MM.1S (cell line): ENCODE measurements at regions not wholly inside any gene's neighbourhood (a gene's known extent, or its start where the extent isn't known, plus 50 kb on each side); places are given as distances from the start of the nearest gene placed in this dataset.

Experiments
- CTCF ChIP-seq: fragments of 300-600 bp; sonication (generic); IDR thresholded peaks from 2 replicates; pipeline ENCODE4 v1.5.1; 2016; ENCODE audit warnings: antibody characterized with exemption, low read length, mixed read lengths
- EZH2phosphoT487 ChIP-seq: fragments of 300-600 bp; sonication (generic); IDR thresholded peaks from 2 replicates; pipeline ENCODE4 v1.6.1; 2018; ENCODE audit warnings: antibody characterized with exemption, low read length

GRCh38 chr13:47114030-47114429 is 217.2 kb upstream of the HTR2A start:
- TF ChIP-seq CTCF = no peak
- no peak for TF ChIP-seq EZH2phosphoT487
